H1 (cell line): ENCODE measurements at regions not wholly inside any gene's neighbourhood (a gene's known extent, or its start where the extent isn't known, plus 50 kb on each side); places are given as distances from the start of the nearest gene placed in this dataset.

ENCODE experiments used
- CTBP2 ChIP-seq: IDR thresholded peaks from 2 replicates; pipeline ENCODE4 v1.7.0; 2011; ENCODE audit warnings: borderline replicate concordance, mild to moderate bottlenecking, moderate library complexity, mixed read lengths, low read length; ENCODE audit not compliant: insufficient read depth, insufficient read length
- CTCF ChIP-seq, 3 experiments: IDR thresholded peaks; 1 replicate in 2 of 3; 2 replicates in 1 of 3; pipeline versions ENCODE4 v1.5.1 to v1.6.1; 2011; ENCODE audit warnings: low read length in 3 of 3, mild to moderate bottlenecking in 3 of 3, inconsistent platforms in 2 of 3, low read depth in 1 of 3, moderate library complexity in 1 of 3; ENCODE audit not compliant: insufficient read depth in 1 of 3; ENCODE audit errors: control extremely low read depth in 1 of 3
- EP300 ChIP-seq, 2 experiments: IDR thresholded peaks; 1 replicate in 1 of 2; 2 replicates in 1 of 2; pipeline ENCODE4 v1.6.1; 2011 to 2012; ENCODE audit warnings: low read depth in 2 of 2, low read length in 2 of 2, mild to moderate bottlenecking in 2 of 2, borderline replicate concordance in 1 of 2, inconsistent platforms in 1 of 2, moderate library complexity in 1 of 2
- POLR2A ChIP-seq, 2 experiments: IDR thresholded peaks; 1 replicate in 1 of 2; 2 replicates in 1 of 2; pipeline ENCODE4 v1.6.1; 2011; ENCODE audit warnings: low read depth in 2 of 2, low read length in 2 of 2, mild to moderate bottlenecking in 2 of 2; ENCODE audit errors: control extremely low read depth in 1 of 2
- RNF2 ChIP-seq: fragments of 200-900, 300-1000 bp; sonication (generic); IDR thresholded peaks from 2 replicates; pipeline ENCODE4 v1.7.1; 2016; ENCODE audit warnings: borderline replicate concordance, low read depth, mild to moderate bottlenecking, antibody characterized with exemption, low read length; ENCODE audit not compliant: poor library complexity, severe bottlenecking; ENCODE audit errors: missing control alignments
- RXRA ChIP-seq: IDR thresholded peaks from 2 replicates; pipeline ENCODE4 v1.6.1; 2011; ENCODE audit warnings: low read depth, mild to moderate bottlenecking, low read length, moderate library complexity; ENCODE audit not compliant: insufficient read depth
- SRF ChIP-seq: IDR thresholded peaks from 2 replicates; pipeline ENCODE4 v1.6.1; 2011; ENCODE audit warnings: mild to moderate bottlenecking, low read depth, low read length, moderate library complexity
- TAF1 ChIP-seq: IDR thresholded peaks from 2 replicates; pipeline ENCODE4 v1.6.1; 2011; ENCODE audit warnings: mild to moderate bottlenecking, low read depth, low read length
- TBP ChIP-seq: IDR thresholded peaks from 2 replicates; pipeline ENCODE4 v1.6.1; 2011; ENCODE audit warnings: low read depth, low read length, improper control_type of control experiment
- YY1 ChIP-seq: IDR thresholded peaks from 2 replicates; pipeline ENCODE4 v1.6.1; 2011; ENCODE audit warnings: low read depth, mild to moderate bottlenecking, low read length
- TF ChIP-seq, protein P1 (sequence below): IDR thresholded peaks from 2 replicates; pipeline ENCODE4 v1.6.1; 2011; ENCODE audit warnings: low read length, improper control_type of control experiment
- TF ChIP-seq, protein P2 (sequence below): IDR thresholded peaks from 2 replicates; pipeline ENCODE4 v1.6.1; 2012; ENCODE audit warnings: inconsistent platforms

- TF ChIP-seq CTCF (IDR thresholded peaks at IDR 0.05; ENCODE audit: control extremely low read depth in 1 of 3, insufficient read depth in 1 of 3, low read depth in 1 of 3, low read length in 3 of 3), result no peak
- TF ChIP-seq RNF2, result no peak
- TF ChIP-seq, protein P1, sequence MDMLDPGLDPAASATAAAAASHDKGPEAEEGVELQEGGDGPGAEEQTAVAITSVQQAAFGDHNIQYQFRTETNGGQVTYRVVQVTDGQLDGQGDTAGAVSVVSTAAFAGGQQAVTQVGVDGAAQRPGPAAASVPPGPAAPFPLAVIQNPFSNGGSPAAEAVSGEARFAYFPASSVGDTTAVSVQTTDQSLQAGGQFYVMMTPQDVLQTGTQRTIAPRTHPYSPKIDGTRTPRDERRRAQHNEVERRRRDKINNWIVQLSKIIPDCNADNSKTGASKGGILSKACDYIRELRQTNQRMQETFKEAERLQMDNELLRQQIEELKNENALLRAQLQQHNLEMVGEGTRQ, result no peak
- TF ChIP-seq RXRA, result no peak
- TF ChIP-seq, protein P2, sequence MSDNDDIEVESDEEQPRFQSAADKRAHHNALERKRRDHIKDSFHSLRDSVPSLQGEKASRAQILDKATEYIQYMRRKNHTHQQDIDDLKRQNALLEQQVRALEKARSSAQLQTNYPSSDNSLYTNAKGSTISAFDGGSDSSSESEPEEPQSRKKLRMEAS, result no peak
- TF ChIP-seq TBP, result no peak
- TF ChIP-seq CTBP2, result no peak
- TF ChIP-seq EP300 (IDR thresholded peaks at IDR 0.05; ENCODE audit: borderline replicate concordance in 1 of 2, low read depth in 2 of 2, low read length in 2 of 2), result no peak
- TF ChIP-seq POLR2A (IDR thresholded peaks at IDR 0.05; ENCODE audit: control extremely low read depth in 1 of 2, low read depth in 2 of 2, low read length in 2 of 2), result no peak
- no peak for TF ChIP-seq TAF1
- TF ChIP-seq YY1, result no peak
- TF ChIP-seq SRF, result no peak
Observed at GRCh38 chr10:85400981-85401695, 965.5 kb downstream of the GRID1 start.
